ENCODE measurements at regions not wholly inside any gene's neighbourhood (a gene's known extent, or its start where the extent isn't known, plus 50 kb on each side); places are given as distances from the start of the nearest gene placed in this dataset.
"Not testable (repeated sequence)": the region's sequence is repeated elsewhere in the genome, so short reads cannot be mapped to it uniquely, and the experiment has no call there.

GRCh38 chr13:37978680-37979079, 109.1 kb upstream of the TRPC4 start:
- H3K27me3 ChIP-seq (ENCODE audit: control insufficient read depth, insufficient read depth, low read length, poor library complexity, severe bottlenecking), result no peaks in the 10 kb centered on the region
- H3K9me3 ChIP-seq (ENCODE audit: control insufficient read depth, low read length), result no peaks in the 10 kb centered on the region
- no peaks in the 10 kb centered on the region for H3K4me1 ChIP-seq (ENCODE audit: control insufficient read depth, insufficient read depth, low read length)
- no peak overlapping the region for H3K27ac ChIP-seq (ENCODE audit: insufficient read depth, low read depth, low read length, poor library complexity, severe bottlenecking)
- H3K36me3 ChIP-seq (ENCODE audit: control insufficient read depth, insufficient read depth, low read length), result no peaks in the 10 kb centered on the region
- WGBS, 2 experiments, result 92 to 93% methylated on average over 2 of the region's 2 CpGs
- no peak overlapping the region for H3K4me3 ChIP-seq (ENCODE audit: insufficient read depth, low read depth, low read length)

DNA sequence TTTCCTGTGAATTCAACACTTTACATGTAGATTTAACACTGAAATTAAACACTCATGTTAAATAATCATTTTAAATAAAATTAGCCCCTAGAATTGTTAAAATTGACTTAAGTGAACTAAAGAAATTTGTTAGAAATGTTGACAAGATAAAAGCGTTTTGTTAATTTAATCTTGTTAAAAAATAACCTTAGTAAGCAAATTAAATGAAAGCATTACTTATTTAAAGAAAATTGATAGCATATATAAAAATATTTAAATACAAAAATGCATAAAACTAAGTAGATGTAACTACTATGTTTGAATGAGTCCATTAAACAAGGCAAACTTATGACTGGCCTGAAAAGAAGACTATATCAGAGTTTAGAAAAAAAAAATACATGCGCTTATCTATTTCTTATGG, 99.0 kb upstream of the TRPC4 start:
- Histone ChIP-seq H3K36me3 (ENCODE audit: control insufficient read depth, insufficient read depth, low read length) (no peaks in the 10 kb centered on the region), H3K4me1 (ENCODE audit: control insufficient read depth, insufficient read depth, low read length) (no peaks in the 10 kb centered on the region), H3K4me3 (ENCODE audit: insufficient read depth, low read depth, low read length) (no peak overlapping the region), H3K27me3 (ENCODE audit: control insufficient read depth, insufficient read depth, low read length, poor library complexity, severe bottlenecking) (no peaks in the 10 kb centered on the region), H3K9me3 (ENCODE audit: control insufficient read depth, low read length) (no peaks in the 10 kb centered on the region), H3K27ac (ENCODE audit: insufficient read depth, low read depth, low read length, poor library complexity, severe bottlenecking) (no peak overlapping the region)
- 93 to 100% methylated on average over 1 of the region's 2 CpGs for WGBS, 2 experiments

GRCh38 chr13:37966266-37966665, 96.7 kb upstream of the TRPC4 start:
- H3K27me3 ChIP-seq (ENCODE audit: control insufficient read depth, insufficient read depth, low read length, poor library complexity, severe bottlenecking), result no peaks in the 10 kb centered on the region
- 100% methylated on average over 1 of the region's 1 CpG for WGBS, 2 experiments
- no peaks in the 10 kb centered on the region for H3K4me1 ChIP-seq (ENCODE audit: control insufficient read depth, insufficient read depth, low read length)
- H3K36me3 ChIP-seq (ENCODE audit: control insufficient read depth, insufficient read depth, low read length), result no peaks in the 10 kb centered on the region
- no peak overlapping the region for H3K27ac ChIP-seq (ENCODE audit: insufficient read depth, low read depth, low read length, poor library complexity, severe bottlenecking)
- no peak overlapping the region for H3K4me3 ChIP-seq (ENCODE audit: insufficient read depth, low read depth, low read length)
- H3K9me3 ChIP-seq (ENCODE audit: control insufficient read depth, low read length), result no peaks in the 10 kb centered on the region

GRCh38 chr13:37960427-37960826, 90.9 kb upstream of the TRPC4 start:
- H3K36me3 ChIP-seq (ENCODE audit: control insufficient read depth, insufficient read depth, low read length), result no peaks in the 10 kb centered on the region

DNA sequence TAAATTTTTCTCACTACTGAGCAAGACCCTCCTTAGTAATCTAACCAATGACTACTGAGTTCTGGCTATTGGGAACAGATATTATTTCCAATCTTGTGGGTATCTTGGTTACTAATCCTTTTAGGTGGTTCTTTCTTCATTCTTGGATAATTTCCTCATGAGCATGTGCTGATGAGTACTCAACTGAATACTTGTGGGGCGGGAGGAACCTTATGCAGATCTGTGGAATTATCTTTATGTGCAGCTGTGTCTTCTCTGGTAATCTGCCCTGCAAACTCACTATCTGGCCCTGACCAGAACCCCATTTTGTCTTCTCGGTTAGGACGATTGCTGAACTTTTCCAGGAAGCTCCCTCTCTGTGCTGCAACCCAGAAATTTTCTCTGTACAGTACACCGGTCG, 89.7 kb upstream of the TRPC4 start:
- Histone ChIP-seq H3K9me3 (ENCODE audit: control insufficient read depth, low read length) (no peaks in the 10 kb centered on the region), H3K27me3 (ENCODE audit: control insufficient read depth, insufficient read depth, low read length, poor library complexity, severe bottlenecking) (no peaks in the 10 kb centered on the region), H3K4me1 (ENCODE audit: control insufficient read depth, insufficient read depth, low read length) (no peaks in the 10 kb centered on the region), H3K4me3 (ENCODE audit: insufficient read depth, low read depth, low read length) (no peak overlapping the region), H3K27ac (ENCODE audit: insufficient read depth, low read depth, low read length, poor library complexity, severe bottlenecking) (no peak overlapping the region), H3K36me3 (ENCODE audit: control insufficient read depth, insufficient read depth, low read length) (no peaks in the 10 kb centered on the region)
- 91 to 98% methylated on average over 5 of the region's 5 CpGs for WGBS, 2 experiments

More at GRCh38 chr13:37960427-37960826, 90.9 kb upstream of the TRPC4 start:
- Histone ChIP-seq H3K27me3 (ENCODE audit: control insufficient read depth, insufficient read depth, low read length, poor library complexity, severe bottlenecking) (no peaks in the 10 kb centered on the region), H3K4me3 (ENCODE audit: insufficient read depth, low read depth, low read length) (no peak overlapping the region), H3K27ac (ENCODE audit: insufficient read depth, low read depth, low read length, poor library complexity, severe bottlenecking) (no peak overlapping the region), H3K9me3 (ENCODE audit: control insufficient read depth, low read length) (no peaks in the 10 kb centered on the region), H3K4me1 (ENCODE audit: control insufficient read depth, insufficient read depth, low read length) (no peaks in the 10 kb centered on the region)
- 100% methylated on average over 1 of the region's 1 CpG for WGBS, 2 experiments

DNA sequence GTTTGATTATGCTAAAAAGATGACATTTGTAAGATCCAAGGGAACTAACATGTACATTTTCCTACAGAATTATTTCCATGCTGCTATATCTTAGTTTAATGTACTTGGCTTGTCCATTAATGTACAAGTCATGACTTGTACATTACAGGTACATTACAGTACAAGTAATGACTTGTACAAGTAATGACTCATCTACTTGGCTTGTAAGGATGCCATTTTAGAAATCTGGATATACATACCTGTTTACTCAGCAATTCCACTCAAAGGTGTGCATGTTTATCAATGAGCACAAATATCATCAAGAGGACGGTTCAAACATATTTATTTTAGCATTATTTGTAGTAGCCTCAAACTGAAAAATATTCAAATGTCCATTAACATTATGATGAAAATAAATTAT, 87.0 kb upstream of the TRPC4 start:
- H3K9me3 ChIP-seq (ENCODE audit: control insufficient read depth, low read length), result no peaks in the 10 kb centered on the region
- no peak overlapping the region for H3K27ac ChIP-seq (ENCODE audit: insufficient read depth, low read depth, low read length, poor library complexity, severe bottlenecking)
- H3K27me3 ChIP-seq (ENCODE audit: control insufficient read depth, insufficient read depth, low read length, poor library complexity, severe bottlenecking), result no peaks in the 10 kb centered on the region
- H3K4me3 ChIP-seq (ENCODE audit: insufficient read depth, low read depth, low read length), result no peak overlapping the region
- no peaks in the 10 kb centered on the region for H3K4me1 ChIP-seq (ENCODE audit: control insufficient read depth, insufficient read depth, low read length)
- WGBS, 2 experiments, result no CpG with 5 or more reads among the region's 1 CpG
- H3K36me3 ChIP-seq (ENCODE audit: control insufficient read depth, insufficient read depth, low read length), result no peaks in the 10 kb centered on the region

DNA sequence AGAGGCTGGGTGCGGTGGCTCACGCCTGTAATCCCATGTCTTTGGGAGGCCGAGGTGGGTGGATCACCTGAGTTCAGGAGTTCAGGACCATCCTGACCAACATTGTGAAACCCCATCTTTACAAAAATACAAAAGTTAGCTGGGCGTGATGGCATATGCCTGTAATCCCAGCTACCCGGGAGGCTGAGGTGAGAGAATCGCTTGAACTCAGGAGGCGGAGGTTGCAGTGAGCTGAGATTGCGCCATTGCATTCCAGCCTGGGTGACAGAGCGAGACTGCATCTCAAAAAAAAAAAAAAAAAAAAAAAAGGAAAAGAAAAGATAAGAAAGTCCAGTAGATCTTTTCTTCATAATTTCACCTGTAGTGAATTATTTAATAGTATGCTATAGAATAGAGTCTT, 85.0 kb upstream of the TRPC4 start:
- H3K27ac ChIP-seq (ENCODE audit: insufficient read depth, low read depth, low read length, poor library complexity, severe bottlenecking); H3K9me3 ChIP-seq (ENCODE audit: control insufficient read depth, low read length); H3K36me3 ChIP-seq (ENCODE audit: control insufficient read depth, insufficient read depth, low read length); H3K4me3 ChIP-seq (ENCODE audit: insufficient read depth, low read depth, low read length); H3K27me3 ChIP-seq (ENCODE audit: control insufficient read depth, insufficient read depth, low read length, poor library complexity, severe bottlenecking); H3K4me1 ChIP-seq (ENCODE audit: control insufficient read depth, insufficient read depth, low read length): not testable (repeated sequence)
- 85% methylated on average over 7 to 8 of the region's 9 CpGs for WGBS, 2 experiments

GRCh38 chr13:37954191-37954590, 84.6 kb upstream of the TRPC4 start:
- H3K4me1 ChIP-seq (ENCODE audit: control insufficient read depth, insufficient read depth, low read length), result no peaks in the 10 kb centered on the region
- H3K27ac ChIP-seq (ENCODE audit: insufficient read depth, low read depth, low read length, poor library complexity, severe bottlenecking), result no peak overlapping the region
- WGBS, 2 experiments, result 93 to 97% methylated on average over 1 of the region's 1 CpG
- no peaks in the 10 kb centered on the region for H3K27me3 ChIP-seq (ENCODE audit: control insufficient read depth, insufficient read depth, low read length, poor library complexity, severe bottlenecking)
- no peak overlapping the region for H3K4me3 ChIP-seq (ENCODE audit: insufficient read depth, low read depth, low read length)
- H3K36me3 ChIP-seq (ENCODE audit: control insufficient read depth, insufficient read depth, low read length), result no peaks in the 10 kb centered on the region
- H3K9me3 ChIP-seq (ENCODE audit: control insufficient read depth, low read length), result no peaks in the 10 kb centered on the region

DNA sequence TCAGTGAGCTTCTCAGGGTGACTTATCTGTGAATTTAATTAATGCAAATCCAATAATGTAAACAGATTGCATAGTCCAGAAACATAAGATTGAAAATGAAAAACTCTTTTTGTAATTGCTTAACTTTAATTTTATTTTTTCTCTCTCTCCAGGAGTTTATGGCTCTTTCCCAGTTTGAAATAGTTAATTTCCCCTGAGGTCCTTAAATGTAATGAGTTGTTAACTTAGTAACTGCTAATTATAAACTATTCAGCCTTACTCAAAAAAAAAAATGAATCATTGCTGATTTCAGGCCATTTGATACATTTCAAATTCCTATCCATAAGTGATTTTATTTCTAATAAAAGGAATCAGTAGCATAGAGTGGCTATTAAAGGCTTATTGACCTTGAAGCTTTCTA, 84.1 kb upstream of the TRPC4 start:
- Histone ChIP-seq H3K4me1 (ENCODE audit: control insufficient read depth, insufficient read depth, low read length) (no peaks in the 10 kb centered on the region), H3K27me3 (ENCODE audit: control insufficient read depth, insufficient read depth, low read length, poor library complexity, severe bottlenecking) (no peaks in the 10 kb centered on the region), H3K4me3 (ENCODE audit: insufficient read depth, low read depth, low read length) (no peak overlapping the region), H3K27ac (ENCODE audit: insufficient read depth, low read depth, low read length, poor library complexity, severe bottlenecking) (no peak overlapping the region), H3K9me3 (ENCODE audit: control insufficient read depth, low read length) (no peaks in the 10 kb centered on the region), H3K36me3 (ENCODE audit: control insufficient read depth, insufficient read depth, low read length) (no peaks in the 10 kb centered on the region)

DNA sequence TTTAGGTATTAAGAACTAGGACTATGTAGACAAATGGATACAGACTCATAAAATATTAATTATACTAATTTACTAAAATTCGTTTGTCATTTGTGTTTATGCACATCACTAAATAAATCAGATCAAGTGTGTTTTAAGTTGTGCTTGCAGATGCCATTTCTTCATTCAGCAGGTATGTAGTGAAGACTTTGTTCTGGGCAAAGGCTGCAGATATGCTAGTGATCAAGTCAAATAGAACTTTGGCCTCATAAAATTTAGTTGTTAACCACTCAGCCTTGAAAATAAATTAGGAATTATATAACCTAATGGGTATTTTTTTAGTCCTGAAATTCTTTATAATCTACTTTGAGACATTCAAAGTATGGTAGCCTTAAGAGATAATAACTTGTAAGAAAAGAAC, 80.4 kb upstream of the TRPC4 start:
- H3K27me3 ChIP-seq (ENCODE audit: control insufficient read depth, insufficient read depth, low read length, poor library complexity, severe bottlenecking), result no peaks in the 10 kb centered on the region
- WGBS, 2 experiments, result no CpG with 5 or more reads among the region's 1 CpG
- no peaks in the 10 kb centered on the region for H3K9me3 ChIP-seq (ENCODE audit: control insufficient read depth, low read length)
- H3K4me3 ChIP-seq (ENCODE audit: insufficient read depth, low read depth, low read length), result no peak overlapping the region
- no peaks in the 10 kb centered on the region for H3K36me3 ChIP-seq (ENCODE audit: control insufficient read depth, insufficient read depth, low read length)
- no peak overlapping the region for H3K27ac ChIP-seq (ENCODE audit: insufficient read depth, low read depth, low read length, poor library complexity, severe bottlenecking)
- H3K4me1 ChIP-seq (ENCODE audit: control insufficient read depth, insufficient read depth, low read length), result no peaks in the 10 kb centered on the region

GRCh38 chr13:37947419-37948140, 78.0 kb upstream of the TRPC4 start:
- no peaks in the 10 kb centered on the region for H3K36me3 ChIP-seq (ENCODE audit: control insufficient read depth, insufficient read depth, low read length)
- peaks cover 8% of the 10 kb centered on the region for H3K4me1 ChIP-seq (ENCODE audit: control insufficient read depth, insufficient read depth, low read length)
- H3K27me3 ChIP-seq (ENCODE audit: control insufficient read depth, insufficient read depth, low read length, poor library complexity, severe bottlenecking), result no peaks in the 10 kb centered on the region
- H3K27ac ChIP-seq (ENCODE audit: insufficient read depth, low read depth, low read length, poor library complexity, severe bottlenecking), result no peak overlapping the region
- H3K4me3 ChIP-seq (ENCODE audit: insufficient read depth, low read depth, low read length), result no peak overlapping the region
- no peaks in the 10 kb centered on the region for H3K9me3 ChIP-seq (ENCODE audit: control insufficient read depth, low read length)
- WGBS, 2 experiments, result 91 to 94% methylated on average over 5 of the region's 5 CpGs

All from ectodermal cell (in vitro differentiated cells).